HPDE6-E6E7 (cell line): ENCODE measurements at regions not wholly inside any gene's neighbourhood (a gene's known extent, or its start where the extent isn't known, plus 50 kb on each side); places are given as distances from the start of the nearest gene placed in this dataset.
A peak's percentile ranks its signal among the peaks of the same experiment; 100 is the strongest.

Source experiments
- DNase-seq: peaks from one replicate; pipeline ENCODE4 v3.0.0; 2011; ENCODE audit warnings: missing footprints; ENCODE audit errors: extremely low spot score

DNA sequence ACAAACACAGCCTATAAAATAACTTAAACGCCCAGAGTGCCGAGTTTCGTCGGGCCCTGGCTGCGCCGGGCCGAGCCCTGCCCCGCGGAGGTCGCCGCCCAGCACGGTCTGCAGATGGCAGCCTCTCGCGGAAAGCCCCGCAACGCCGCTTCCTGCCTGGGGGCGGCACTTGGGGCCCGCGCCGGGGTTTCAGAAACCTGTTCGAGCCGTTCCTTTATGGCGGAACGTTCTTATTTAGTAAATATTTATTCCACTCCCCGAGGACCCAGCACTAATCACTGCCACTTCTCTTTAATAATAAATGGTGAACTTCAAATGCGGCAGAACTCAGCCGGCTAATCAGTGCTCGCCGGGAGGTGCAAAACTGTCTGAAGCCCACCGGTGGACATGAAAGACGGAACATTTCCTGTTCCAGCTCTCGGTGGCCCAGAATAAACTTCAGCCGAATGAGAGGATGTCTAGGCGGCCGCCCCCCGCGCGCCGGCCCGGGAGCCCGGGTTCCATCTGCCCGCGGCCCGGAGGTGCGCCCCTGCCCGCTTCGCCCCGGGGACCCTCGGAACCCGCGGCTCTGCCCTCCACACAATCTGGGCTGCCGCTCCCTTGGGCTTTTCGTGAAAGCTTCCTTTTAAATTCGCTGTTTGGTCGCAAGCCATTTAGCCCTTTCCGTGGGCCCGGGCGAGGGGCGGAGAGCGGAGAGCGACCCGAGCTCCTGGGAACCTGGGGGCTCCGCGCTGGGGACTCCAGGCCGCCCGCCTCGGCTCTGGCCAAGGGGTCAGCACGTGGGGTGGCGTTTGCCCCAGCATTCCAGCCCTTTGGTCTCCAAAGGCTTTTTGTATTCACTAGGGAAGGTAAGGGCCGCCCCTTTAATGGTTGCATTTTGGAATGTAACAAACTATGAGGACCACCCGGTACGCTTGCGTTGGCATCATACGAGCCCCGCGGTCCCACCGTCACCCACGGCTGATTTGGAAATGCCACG, 110.8 kb upstream of the ATP11B start:
- peak; percentile 63 for DNase-seq

DNA sequence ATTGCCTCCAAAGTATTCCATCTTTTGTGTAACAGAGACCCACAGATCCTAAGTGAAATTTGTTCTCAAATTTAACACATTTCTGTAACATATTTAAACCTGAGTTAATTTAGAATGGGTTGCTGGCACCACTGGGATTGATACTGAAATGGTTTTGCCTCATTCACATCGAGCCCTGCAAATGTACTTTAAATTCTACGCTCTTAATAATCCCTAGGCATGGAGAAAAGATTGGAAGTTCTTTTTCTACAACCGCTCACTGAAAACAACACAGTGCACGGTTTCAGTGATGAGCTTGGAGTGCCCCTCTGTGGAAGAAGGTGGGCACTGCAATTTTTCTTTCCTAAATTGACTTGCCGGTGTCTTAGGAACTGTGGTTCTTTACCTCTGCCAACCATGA, 109.9 kb upstream of the ATP11B start:
- DNase-seq = peak; percentile 61

DNA sequence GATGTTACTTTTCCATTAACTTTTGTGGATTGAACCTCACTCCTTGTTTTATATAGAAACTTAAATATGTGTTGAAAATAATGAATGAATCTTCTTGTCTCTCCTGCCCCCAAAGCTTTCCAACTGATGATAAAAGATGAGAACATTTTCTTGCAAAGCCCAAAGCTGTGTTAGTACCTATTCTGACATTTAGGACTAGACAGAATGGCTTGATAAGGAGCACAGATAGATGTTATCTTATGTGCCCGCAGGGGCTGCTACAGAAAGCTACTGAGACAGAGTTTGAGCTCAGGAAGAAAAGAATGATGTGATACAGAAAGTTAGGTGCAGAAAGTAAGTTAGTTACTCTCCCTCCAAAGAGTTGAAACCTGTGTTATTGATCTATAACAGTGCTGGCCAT, 109.4 kb upstream of the ATP11B start:
- DNase-seq = no peak

DNA sequence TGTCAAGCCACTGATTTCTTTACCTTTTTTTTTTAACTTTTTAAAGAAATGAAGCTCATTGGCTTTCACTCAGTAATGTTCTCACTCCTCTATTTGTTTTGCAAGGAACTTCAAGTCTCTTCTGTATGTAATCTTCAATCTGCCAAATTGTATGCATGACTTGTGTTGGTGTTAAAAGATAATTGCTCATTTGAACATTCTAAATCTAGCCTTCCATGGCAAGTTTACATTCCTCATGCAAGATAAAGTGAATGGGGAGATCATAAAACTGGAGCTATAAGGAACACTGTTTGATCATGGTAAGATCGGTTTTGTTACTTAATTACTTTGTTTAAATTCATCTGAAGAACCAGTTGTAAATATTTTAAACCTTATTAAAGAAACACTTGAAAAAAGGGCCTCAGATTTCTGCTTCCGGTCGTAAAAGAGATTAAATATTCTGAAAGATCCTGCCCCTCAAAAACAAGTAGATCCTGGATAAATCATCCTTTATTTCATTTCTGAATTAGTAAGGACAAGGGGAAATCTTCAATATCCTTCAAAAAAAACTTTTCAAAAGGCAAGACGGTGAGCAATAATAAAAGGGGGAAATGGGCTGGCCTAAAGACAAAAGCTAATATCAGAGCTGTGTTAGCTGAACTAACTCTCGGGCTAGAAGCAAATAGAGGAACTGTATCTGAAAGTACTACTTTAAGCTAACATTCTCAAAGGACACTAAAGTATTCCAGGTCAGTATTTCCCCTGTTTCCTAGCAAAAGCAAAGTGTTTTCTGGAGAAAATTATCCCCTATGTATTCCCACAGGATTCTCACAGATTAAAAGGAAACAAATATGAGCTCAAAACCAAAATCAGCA, 107.0 kb upstream of the ATP11B start:
- DNase-seq = no peak

DNA sequence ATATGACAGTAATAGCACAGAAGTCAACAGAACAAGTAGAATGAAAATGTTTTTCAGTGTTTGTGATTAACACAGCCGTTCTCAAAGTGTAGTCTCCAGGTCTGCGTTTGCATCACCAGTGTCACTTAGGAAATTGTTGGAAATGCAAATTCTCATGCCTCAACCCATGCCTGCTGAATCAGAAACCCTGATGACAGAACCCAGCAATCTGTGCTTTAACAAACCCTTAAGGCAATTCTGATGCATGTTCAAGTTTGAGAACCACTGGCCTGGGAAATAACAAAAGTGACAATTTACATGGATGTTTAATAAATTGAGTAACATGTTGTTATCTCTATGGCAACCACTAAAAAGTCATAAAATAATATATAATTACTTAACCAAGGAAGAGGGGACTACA, 103.1 kb upstream of the ATP11B start:
- no peak for DNase-seq

DNA sequence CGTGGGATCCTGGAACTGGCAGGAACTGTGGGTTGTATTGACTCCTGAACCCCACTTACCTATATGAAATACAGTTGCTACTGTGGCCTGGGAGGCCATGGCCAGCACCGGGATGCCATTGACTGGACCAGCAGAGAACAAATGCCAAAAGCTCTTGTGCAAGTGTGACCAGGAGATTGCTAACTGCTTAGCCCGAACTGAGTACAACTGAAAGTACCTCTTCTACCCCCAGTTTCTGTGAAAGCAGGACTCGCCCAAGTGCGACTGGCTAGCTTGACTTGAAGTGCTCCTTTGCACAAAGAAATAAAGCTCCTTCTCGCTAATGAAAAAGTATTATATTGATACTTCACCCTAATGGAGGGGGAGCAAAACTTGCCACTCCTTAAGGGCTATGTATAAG, 101.3 kb upstream of the ATP11B start:
- no peak for DNase-seq

DNA sequence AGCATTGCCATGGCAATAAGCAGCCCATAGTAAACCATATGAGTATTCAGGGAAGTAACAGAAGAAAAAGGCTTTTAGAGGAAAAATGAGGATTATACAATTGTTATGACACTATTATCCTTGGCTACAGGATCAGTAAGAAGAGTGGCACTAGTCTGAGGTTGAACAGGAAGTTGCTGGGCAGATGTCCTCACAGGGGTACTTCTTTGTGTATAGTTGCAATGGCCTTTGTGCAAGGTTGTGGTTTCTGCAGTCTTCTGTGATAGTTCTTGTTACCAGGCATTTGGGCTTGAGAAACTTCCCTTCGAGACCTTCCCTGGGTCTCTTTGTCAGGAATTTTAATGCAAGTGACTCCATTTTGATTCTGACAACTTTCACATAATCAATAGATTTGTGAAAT, 100.6 kb upstream of the ATP11B start:
- DNase-seq = no peak

DNA sequence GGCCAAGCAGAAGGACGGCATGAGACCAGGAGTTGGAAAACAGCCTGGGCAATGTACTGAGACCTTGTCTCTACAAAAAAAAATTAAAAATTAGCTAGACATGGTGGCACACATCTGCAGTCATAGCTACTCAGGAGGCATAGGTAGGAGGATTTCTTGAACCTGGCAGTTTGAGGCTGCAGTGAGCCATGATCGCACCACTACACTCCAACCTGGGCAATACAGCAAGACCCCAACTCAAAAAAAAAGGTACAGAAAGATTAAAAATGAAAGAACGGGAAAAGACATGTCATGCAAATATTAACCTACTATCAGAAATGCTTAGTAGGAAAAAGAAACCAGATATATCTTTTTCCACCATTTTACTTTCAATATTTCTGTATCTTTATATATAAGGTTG, 99.6 kb upstream of the ATP11B start:
- DNase-seq = no peak

DNA sequence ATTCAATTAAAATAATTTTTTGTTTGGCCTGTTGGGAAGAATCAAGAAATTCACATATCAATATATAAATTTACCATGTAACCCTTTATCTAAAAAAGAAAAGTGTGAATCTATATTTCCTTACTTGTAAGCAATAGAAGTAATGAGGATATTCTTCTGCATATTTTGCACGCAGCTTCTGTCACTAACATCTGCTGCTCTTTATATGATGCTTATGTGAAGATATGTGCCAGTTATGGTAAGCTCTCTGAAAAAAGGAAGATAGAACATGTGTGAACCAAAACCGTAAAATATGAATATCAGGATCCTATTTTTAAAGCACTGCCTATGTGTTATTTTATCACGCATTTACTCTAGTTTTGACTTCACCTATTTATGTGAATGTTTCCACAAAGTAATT, 96.4 kb upstream of the ATP11B start:
- no peak for DNase-seq

DNA sequence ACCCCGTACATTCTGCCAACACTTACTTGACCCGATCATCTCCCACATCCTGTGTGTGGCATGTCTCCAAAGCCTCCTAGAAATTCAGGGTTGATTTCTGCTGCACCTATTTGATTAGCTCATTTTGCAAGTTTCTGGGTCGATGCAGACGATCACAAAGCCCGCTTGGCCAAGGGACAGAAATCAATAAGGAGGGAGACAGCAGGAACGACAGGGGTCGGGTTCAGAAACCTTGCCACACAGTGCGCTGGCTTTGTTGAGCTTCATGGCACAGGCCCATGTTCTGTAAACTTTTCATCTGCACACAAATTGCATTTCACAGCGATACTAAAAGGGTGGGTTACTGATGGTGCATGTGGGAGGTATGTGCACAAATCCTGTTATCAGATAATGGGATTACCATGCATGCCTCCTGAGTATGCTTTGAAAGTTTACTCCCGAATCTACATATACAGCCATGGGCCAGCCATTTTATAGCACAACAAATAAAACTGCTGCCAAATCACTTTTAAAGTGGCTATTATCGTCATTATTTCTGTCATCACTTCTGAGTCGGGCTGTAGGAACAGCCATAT, 95.9 kb upstream of the ATP11B start:
- no peak for DNase-seq

DNA sequence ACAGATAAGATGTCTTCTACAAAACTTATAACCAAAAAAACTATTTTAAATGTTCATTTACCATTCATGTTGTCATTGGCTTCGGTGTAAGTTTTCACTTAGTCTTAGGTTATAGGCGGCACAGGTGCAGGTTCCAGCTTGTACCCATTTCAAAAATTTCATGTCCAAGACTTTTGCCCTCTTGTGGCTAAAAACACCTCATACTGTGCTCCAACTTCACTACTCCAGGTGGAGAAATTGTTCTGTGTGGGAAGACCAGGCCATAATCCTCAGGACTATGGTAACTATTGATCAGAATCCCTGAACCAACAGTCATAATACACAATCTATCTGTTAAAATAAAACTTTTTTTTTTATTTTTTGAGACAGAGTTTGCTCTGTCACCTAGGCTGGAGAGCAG, 95.2 kb upstream of the ATP11B start:
- DNase-seq = no peak

DNA sequence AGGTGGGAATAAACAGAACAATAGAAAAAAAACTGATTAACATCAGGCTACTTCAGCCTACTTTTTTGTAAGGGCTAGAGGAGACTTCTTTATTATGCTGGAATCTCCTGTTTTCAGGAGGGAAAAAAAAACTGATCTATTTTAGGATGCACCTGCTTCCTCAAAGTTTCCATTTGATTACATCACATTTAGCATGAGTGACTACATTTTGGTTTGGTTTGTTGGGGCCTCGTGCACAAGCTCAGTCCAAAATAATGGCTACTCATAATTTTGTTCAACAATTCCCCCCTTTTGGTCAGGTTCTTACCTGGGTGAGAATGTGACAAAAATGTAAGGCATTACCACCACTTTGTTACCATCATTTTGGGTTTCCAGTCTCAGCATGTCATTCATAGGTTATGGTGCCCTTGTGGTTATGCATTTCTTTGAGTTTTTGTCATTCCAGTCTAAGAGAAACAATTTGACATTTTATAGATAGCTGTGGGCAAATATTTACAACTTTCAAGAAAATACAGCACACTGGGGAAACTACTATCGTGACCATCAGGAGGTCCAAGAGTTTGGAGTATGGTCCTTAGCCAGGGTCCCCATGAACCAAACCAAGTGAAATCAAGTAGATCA, 93.6 kb upstream of the ATP11B start:
- no peak for DNase-seq

DNA sequence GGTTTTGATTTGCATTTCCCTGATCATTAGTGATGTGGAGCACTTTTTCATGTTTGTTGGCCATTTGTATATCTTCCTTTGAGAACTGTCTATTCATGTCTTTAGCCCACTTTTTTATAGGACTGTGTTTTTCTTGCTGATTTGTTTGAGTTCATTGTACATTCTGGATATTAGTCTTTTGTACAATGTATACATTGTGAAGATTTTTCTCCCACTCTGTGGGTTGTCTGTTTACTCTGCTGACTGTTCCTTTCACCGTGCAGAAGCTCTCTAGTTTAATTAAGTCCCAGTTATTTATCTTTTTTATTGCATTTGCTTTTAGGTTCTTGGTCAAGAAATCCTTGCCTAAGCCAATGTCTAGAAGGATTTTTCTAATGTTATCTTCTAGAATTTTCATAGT, 91.1 kb upstream of the ATP11B start:
- no peak for DNase-seq

DNA sequence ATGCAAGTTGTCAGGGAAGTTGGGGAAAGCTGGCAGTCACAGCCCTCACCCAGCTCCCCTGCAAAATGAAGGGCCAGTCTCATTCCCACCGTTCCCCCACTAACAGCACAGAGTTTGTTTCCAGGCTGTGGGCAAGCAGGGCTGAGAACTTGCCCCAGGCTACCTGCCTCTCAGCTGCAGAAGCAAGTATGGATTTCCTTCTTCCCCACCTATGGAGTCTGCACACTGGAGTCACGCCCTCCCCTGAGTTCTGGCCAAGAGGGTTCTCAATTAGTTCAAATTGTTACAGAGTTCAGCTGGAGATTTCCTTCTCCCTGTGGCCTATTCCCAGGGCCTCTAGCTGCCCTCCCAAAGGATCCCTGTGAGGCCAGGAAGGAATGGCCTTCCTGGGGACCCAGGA, 90.1 kb upstream of the ATP11B start:
- DNase-seq = no peak

DNA sequence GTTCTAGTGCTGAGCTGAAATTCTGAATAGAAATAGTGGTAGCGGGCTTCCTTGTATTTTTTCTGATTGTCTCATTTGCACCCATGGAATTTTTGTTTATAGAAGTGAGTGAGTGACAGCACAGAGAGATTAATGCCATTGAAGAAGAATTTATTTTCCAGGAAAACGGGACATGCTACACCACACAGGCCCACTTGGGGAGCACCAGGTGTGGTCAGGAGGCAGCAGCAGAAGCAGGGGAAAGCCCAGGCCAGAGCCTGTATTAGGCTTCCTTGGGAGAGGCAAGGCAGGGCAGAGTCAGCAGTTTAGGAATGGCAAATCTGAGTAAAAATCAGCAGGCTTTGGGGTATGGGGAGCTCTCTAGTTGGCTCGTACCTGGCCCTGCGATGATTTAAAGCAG, 88.4 kb upstream of the ATP11B start:
- DNase-seq = no peak

DNA sequence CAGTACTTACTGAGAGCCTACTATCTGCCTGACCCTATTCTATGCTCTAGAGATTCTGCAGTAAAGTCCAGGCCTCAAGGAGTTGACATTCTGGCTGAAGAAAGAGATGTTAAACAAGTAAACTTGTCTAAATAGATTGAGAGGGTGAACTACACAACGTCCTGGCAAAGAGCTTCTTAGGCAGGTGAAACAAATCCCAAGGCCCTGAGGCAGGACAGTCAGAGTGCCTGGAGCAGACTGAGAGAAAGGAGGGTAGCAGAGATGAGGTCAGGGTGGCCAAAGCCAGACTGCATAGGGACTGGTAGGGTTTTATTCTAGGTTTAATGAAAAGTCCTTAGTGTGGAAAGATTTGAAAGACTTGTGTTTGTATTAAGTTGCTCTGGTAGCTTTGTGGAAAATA, 84.5 kb upstream of the ATP11B start:
- no peak for DNase-seq

DNA sequence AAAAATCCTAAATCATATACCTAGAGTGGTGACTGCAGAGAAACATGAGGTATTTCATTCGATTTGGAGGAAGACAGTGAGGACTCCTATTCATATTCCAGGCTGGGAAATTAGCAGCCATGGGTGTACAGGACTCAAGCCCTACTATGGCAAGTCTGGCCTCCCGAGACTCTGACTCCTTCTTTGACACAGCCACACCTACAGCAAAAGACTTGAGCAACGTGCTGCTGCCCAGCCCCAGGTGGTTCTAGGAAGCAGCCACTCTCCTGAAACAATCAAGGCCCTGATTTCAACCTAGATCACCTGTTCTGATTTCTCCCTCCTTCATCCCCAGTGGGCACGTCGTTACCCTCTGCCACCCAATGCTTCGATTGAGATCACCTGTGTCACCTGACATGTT, 84.0 kb upstream of the ATP11B start:
- DNase-seq = no peak

DNA sequence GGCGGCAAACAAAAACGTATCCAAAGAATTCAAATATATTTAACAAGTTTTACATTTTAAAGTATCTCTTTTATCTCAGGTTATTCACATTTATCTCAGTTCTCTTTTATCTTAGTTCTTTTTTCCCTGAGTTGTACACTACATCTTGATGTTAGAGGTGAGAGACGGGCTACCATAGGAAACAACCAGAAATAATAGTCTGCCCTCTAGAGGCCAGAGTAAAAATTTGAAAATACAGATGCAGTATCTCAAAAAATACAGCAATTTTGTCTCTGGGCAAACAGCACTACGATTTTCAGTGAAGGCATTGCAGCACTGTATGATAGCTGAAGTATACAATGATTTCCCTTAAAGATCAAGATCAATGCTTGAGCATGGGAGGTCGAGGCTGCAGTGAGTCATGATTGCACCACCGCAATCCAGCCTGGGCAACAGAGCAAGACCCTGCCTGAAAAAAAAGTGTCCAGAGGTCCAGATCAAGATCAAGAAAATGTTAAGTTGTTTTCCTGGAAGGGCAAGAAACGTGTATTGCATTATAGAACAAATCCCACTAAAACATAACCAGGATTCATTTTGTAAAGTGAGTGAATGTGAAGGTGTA, 82.6 kb upstream of the ATP11B start:
- DNase-seq = peak; percentile 31

DNA sequence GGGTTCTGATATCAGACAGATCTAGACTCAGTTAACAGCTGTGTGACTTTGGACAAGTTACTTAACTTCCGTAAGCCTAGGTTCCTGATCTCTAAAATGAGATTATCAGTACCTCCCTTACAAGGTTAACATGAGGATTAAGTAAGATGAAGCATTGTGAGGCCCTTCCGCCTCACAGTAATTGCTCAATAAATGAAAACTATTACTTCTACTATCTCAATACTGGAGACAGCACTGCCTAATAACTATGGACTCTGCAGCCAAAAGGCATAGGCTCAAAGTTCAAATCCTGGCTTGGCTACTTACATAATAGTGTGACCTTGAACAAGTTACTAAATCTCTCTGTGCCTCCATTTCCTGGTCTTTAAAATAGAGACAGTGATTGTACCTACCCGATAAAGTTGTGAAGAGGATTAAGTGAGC, 82.0 kb upstream of the ATP11B start:
- DNase-seq = no peak

DNA sequence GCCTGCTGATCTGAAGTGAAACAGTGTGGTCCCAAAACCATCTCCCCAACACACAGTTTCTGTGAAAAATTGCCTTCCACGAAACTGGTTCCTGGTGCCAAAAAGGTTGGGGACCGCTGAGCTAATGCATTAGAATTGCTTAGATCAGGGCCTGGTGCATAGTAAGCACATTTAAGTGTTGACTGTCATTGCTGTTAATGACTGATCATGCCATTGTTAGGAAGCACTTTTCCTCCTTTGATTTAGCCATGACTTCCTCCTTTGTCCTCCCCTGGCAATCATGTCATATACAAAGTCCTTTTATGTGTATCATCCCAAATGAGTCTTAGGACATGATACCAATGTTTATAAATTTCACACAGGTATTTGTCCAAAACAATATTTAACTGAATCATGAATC, 81.5 kb upstream of the ATP11B start:
- no peak for DNase-seq

DNA sequence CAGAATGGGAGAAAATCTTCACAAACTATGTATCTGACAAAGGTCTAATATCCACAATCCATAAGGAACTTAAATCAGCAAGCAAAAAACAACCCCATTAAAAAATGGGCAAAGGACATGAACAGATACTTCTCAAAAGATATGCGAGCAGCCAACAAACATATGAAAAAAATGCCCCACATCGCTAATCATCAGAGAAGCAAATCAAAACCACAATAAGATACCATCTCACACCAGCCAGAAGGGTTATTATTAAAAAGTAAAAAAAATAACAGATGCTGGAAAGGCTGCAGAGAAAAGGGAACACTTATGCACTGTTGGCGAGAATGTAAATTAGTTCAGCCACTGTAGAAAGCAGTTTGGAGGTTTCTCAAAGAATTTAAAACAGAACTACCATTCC, 80.2 kb upstream of the ATP11B start:
- no peak for DNase-seq
